Endothelial cell of umbilical vein (primary cell): ENCODE measurements at regions not wholly inside any gene's neighbourhood (a gene's known extent, or its start where the extent isn't known, plus 50 kb on each side); places are given as distances from the start of the nearest gene placed in this dataset.

Source experiments
- CTCF ChIP-seq, 2 donors: IDR thresholded peaks; 1 replicate in 1 of 2; 2 replicates in 1 of 2; pipeline ENCODE4 v1.5.1; 2011; ENCODE audit warnings: low read length in 2 of 2, mild to moderate bottlenecking in 2 of 2, moderate library complexity in 2 of 2, control low read depth in 1 of 2, inconsistent platforms in 1 of 2, low read depth in 1 of 2; ENCODE audit not compliant: insufficient read depth in 1 of 2; ENCODE audit errors: extremely low read depth in 1 of 2
- EZH2 ChIP-seq: IDR thresholded peaks from 2 replicates; pipeline ENCODE4 v1.6.1; 2012; ENCODE audit warnings: borderline replicate concordance, low read depth, mild to moderate bottlenecking, moderate library complexity, low read length, inconsistent platforms; ENCODE audit not compliant: severe bottlenecking
- JUN ChIP-seq: IDR thresholded peaks from 2 replicates; pipeline ENCODE4 v1.6.1; 2011; ENCODE audit warnings: borderline replicate concordance, low read depth; ENCODE audit not compliant: insufficient read length, insufficient read depth
- MAX ChIP-seq: IDR thresholded peaks from 2 replicates; pipeline ENCODE4 v1.6.1; 2011; ENCODE audit not compliant: insufficient read depth, insufficient read length
- POLR2A ChIP-seq: IDR thresholded peaks from 2 replicates; pipeline ENCODE4 v1.6.1; 2012; ENCODE audit warnings: low read depth, mild to moderate bottlenecking, control low read depth, low read length
- POLR2AphosphoS5 ChIP-seq: IDR thresholded peaks from 2 replicates; pipeline ENCODE4 v1.6.1; 2012; ENCODE audit warnings: low read depth, mild to moderate bottlenecking, control low read depth, low read length, moderate library complexity; ENCODE audit not compliant: insufficient read depth

GRCh38 chr6:74609871-74610270, 596.0 kb downstream of the COL12A1 start:
- no peak for TF ChIP-seq CTCF (IDR thresholded peaks at IDR 0.05; ENCODE audit: extremely low read depth in 1 of 2, insufficient read depth in 1 of 2, low read depth in 1 of 2, low read length in 2 of 2)
- TF ChIP-seq JUN, result peak; percentile 60
- no peak for TF ChIP-seq POLR2AphosphoS5
- no peak for TF ChIP-seq EZH2
- no peak for TF ChIP-seq POLR2A
- no peak for TF ChIP-seq MAX
